Right atrium auricular region (tissue), 2 donors: ENCODE measurements at regions not wholly inside any gene's neighbourhood (a gene's known extent, or its start where the extent isn't known, plus 50 kb on each side); places are given as distances from the start of the nearest gene placed in this dataset.
"Not testable (repeated sequence)": the region's sequence is repeated elsewhere in the genome, so short reads cannot be mapped to it uniquely, and the experiment has no call there.

ENCODE experiments used
- DNase-seq: peaks from one replicate; pipeline ENCODE4 v3.0.0-alpha.2; 2019; ENCODE audit warnings: low spot score
- H3K27ac ChIP-seq, 2 donors: fragments of 200-600 bp; sonication (generic); 1 replicate in 1 of 2; 2 replicates in 1 of 2; pipeline ENCODE4 v1.5.1; 2016 to 2019
- H3K27me3 ChIP-seq, 2 donors: fragments of 200-600 bp; sonication (generic); one replicate each; pipeline versions ENCODE4 v1.5.1 to v1.6.0; 2017 to 2019
- H3K36me3 ChIP-seq: fragments of 200-600 bp; sonication (generic); one replicate; pipeline ENCODE4 v1.5.1; 2016
- H3K4me1 ChIP-seq, 2 donors: fragments of 200-600 bp; sonication (generic); one replicate each; pipeline versions ENCODE4 v1.5.1 to v1.6.0; 2017 to 2019
- H3K4me3 ChIP-seq, 2 donors: fragments of 200-600 bp; sonication (generic); 1 replicate in 1 of 2; 2 replicates in 1 of 2; pipeline ENCODE4 v1.5.1; 2017 to 2019; ENCODE audit warnings: mild to moderate bottlenecking in 1 of 2, moderate library complexity in 1 of 2
- H3K9me3 ChIP-seq, 2 donors: fragments of 200-600 bp; sonication (generic); one replicate each; pipeline ENCODE4 v1.5.1; 2019
- TF ChIP-seq, protein P1 (sequence below), 2 donors: fragments of 200-600 bp; sonication (generic); IDR thresholded peaks; one replicate each; pipeline ENCODE4 v1.5.1; 2019; ENCODE audit warnings: antibody characterized with exemption in 2 of 2

DNA sequence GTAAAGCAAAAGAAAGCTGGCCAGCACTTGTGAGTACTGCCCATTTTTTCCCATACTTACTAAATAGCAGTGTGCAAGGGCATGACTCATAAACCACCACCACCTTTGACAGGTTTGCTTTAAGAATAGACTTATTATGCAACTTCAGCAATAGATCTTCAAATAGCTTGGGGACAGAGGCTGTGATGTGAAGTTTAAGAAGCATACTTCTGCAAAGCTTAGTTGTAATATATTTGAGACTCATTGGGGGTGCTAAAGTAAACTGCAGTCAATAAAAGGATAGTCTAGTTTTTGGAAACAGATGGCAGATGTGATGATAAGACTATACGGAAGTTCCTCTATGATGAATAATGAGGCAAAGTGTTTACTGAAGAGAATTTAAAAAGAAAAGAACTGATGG lies 210.0 kb downstream of the PLA2G4A start:
- Histone ChIP-seq H3K27ac (no peak overlapping the region), H3K27me3 (no peaks in the 10 kb centered on the region), H3K4me3 (no peak overlapping the region), H3K36me3 (no peaks in the 10 kb centered on the region), H3K4me1 (no peaks in the 10 kb centered on the region), H3K9me3 (peaks cover 0 to 4% of the 10 kb centered on the region in 2 donors)
- TF ChIP-seq, protein P1, sequence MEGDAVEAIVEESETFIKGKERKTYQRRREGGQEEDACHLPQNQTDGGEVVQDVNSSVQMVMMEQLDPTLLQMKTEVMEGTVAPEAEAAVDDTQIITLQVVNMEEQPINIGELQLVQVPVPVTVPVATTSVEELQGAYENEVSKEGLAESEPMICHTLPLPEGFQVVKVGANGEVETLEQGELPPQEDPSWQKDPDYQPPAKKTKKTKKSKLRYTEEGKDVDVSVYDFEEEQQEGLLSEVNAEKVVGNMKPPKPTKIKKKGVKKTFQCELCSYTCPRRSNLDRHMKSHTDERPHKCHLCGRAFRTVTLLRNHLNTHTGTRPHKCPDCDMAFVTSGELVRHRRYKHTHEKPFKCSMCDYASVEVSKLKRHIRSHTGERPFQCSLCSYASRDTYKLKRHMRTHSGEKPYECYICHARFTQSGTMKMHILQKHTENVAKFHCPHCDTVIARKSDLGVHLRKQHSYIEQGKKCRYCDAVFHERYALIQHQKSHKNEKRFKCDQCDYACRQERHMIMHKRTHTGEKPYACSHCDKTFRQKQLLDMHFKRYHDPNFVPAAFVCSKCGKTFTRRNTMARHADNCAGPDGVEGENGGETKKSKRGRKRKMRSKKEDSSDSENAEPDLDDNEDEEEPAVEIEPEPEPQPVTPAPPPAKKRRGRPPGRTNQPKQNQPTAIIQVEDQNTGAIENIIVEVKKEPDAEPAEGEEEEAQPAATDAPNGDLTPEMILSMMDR (IDR thresholded peaks at IDR 0.05): no peak
- no peak for DNase-seq

DNA sequence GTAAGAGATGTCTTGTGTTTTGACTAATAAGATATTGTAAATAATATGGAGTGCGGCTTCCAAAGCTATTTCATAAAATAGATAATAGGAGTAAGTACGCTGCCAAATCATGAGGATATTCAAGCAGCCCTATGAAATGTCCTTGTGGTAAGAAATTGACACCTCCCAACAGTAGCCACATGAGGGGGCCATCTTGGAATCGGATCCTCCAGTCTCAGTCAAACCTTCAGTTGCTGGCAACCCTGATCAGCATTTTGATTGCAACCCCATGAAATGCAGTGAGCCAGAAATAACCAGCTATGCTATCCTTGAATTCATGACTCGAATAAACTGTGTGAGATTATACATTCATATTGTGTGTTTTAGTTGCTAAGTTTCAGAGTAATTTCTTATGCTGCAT lies 212.4 kb downstream of the PLA2G4A start:
- no peaks in the 10 kb centered on the region for H3K27me3 ChIP-seq
- DNase-seq: no peak
- no peaks in the 10 kb centered on the region for H3K36me3 ChIP-seq

DNA sequence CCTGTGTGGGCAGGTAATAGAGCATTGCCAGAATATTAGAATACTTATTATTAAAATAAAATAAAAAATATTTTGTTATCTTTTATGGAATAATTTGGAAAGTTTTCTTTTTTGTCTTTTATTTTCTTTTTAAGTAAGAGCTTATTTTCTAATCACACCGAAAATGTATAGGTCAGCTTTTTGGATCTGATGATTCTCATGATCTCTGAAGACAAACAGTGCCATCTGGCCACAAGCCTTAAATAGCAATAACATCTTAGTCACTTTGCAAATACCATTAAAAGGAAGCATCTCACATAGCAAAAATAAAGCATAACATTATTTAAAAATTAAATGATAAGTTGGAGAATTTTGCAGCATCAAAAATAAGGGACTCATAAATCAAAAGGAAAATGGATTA lies 213.8 kb downstream of the PLA2G4A start:
- Histone ChIP-seq H3K27ac (no peak overlapping the region), H3K36me3 (no peaks in the 10 kb centered on the region), H3K9me3 (no peaks in the 10 kb centered on the region), H3K4me1 (no peaks in the 10 kb centered on the region), H3K4me3 (no peak overlapping the region), H3K27me3 (no peaks in the 10 kb centered on the region)
- TF ChIP-seq, protein P1 (IDR thresholded peaks at IDR 0.05): no peak
- DNase-seq: no peak

More for the DNA sequence above, 212.4 kb downstream of the PLA2G4A start:
- no peak overlapping the region for H3K4me3 ChIP-seq
- TF ChIP-seq, protein P1 (IDR thresholded peaks at IDR 0.05): no peak
- H3K27ac ChIP-seq: no peak overlapping the region
- H3K4me1 ChIP-seq: no peaks in the 10 kb centered on the region
- no peaks in the 10 kb centered on the region for H3K9me3 ChIP-seq

DNA sequence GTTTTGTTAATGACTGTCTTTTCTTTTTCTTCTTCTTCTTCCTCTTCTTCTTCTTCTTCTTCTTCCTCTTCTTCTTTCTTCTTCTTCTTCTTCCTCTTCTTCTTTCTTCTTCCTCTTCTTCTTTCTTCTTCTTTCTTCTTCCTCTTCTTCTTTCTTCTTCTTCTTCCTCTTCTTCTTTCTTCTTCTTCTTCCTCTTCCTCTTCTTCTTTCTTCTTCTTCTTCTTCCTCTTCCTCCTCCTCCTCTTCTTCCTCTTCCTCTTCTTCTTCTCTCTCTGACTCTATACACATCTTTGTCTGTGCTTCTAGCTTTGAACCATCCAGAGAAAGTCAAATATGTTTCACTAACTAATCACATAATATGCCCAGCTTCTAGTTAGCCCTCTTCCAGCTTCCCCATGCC lies 214.7 kb downstream of the PLA2G4A start:
- not testable (repeated sequence) for DNase-seq, H3K9me3 ChIP-seq, H3K36me3 ChIP-seq, H3K27me3 ChIP-seq, H3K27ac ChIP-seq, H3K4me3 ChIP-seq, H3K4me1 ChIP-seq

DNA sequence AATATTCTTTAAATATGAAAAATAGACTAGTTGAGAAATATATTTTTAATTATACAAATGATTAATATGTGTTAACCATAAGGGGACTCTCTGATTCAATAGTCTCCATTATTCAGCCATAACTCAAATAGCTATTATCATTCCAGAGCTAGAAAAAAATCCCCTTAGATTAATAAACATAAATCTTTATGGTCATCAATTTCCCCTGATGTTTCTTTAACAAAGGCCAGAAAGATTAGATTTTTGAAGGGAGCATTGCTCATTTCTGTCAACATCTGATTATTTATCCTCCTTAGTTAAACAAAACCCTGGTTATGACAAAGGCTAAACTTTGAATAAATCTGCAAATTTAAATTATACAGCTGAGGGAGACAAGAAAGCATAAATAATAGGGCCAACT lies 215.7 kb downstream of the PLA2G4A start:
- Histone ChIP-seq H3K9me3 (no peaks in the 10 kb centered on the region), H3K27me3 (no peaks in the 10 kb centered on the region), H3K36me3 (no peaks in the 10 kb centered on the region), H3K4me3 (no peak overlapping the region), H3K4me1 (no peaks in the 10 kb centered on the region), H3K27ac (no peak overlapping the region)
- TF ChIP-seq, protein P1 (IDR thresholded peaks at IDR 0.05): no peak
- DNase-seq: no peak

DNA sequence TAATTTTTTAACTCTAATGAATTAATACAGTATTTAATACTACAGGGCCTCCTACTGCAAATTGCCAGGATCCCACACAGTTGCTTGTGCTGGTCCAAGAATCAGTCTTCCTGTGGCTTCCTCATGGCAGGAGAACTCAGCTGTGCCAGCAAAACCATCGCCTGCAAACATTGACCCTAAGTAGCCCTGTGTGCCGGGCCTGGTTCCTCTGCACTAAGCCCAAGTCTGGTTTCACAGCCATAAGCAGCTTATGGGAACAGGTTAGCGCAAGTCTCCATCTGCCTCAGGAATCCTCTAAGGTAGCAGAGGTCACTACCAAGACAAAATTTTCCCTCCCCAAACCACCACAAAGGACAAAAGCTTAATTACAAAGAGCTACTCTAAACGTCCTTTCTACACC lies 216.6 kb downstream of the PLA2G4A start:
- DNase-seq: no peak
- Histone ChIP-seq H3K4me3 (no peak overlapping the region), H3K27ac (no peak overlapping the region), H3K9me3 (no peaks in the 10 kb centered on the region), H3K27me3 (no peaks in the 10 kb centered on the region), H3K36me3 (no peaks in the 10 kb centered on the region), H3K4me1 (no peaks in the 10 kb centered on the region)
- TF ChIP-seq, protein P1 (IDR thresholded peaks at IDR 0.05): no peak
